ENCODE measurements at regions not wholly inside any gene's neighbourhood (a gene's known extent, or its start where the extent isn't known, plus 50 kb on each side); places are given as distances from the start of the nearest gene placed in this dataset.

DNA sequence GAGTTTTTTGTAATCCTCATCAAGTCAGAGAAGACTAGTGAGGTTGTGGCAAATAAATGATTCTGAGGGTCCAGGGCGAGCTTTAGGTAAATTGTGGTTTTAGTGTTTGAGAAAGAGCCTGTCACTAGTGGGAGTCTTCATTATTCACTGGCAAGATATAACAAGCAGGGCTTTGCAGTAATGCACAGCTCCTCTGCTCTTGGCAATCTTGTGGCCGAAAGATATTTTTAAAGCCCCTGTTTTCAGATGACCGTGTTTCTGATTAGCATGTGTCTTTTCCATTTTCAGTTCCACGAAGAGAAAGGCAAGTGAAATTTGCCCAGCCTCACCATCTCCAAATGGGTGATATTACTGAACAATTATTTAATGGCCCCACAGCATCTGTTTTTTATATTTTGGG, 154.0 kb upstream of the BCL6 start:
- H3K4me3 ChIP-seq (ENCODE audit: low read depth, low read length) = no peak overlapping the region
- no peak for DNase-seq (ENCODE audit: low read depth)
- TF ChIP-seq, protein P1, sequence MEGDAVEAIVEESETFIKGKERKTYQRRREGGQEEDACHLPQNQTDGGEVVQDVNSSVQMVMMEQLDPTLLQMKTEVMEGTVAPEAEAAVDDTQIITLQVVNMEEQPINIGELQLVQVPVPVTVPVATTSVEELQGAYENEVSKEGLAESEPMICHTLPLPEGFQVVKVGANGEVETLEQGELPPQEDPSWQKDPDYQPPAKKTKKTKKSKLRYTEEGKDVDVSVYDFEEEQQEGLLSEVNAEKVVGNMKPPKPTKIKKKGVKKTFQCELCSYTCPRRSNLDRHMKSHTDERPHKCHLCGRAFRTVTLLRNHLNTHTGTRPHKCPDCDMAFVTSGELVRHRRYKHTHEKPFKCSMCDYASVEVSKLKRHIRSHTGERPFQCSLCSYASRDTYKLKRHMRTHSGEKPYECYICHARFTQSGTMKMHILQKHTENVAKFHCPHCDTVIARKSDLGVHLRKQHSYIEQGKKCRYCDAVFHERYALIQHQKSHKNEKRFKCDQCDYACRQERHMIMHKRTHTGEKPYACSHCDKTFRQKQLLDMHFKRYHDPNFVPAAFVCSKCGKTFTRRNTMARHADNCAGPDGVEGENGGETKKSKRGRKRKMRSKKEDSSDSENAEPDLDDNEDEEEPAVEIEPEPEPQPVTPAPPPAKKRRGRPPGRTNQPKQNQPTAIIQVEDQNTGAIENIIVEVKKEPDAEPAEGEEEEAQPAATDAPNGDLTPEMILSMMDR (IDR thresholded peaks at IDR 0.05; ENCODE audit: insufficient read depth, low read depth, low read length) = no peak

- TF ChIP-seq, protein P1 (IDR thresholded peaks at IDR 0.05; ENCODE audit: insufficient read depth, low read depth, low read length) = no peak
- no peak for DNase-seq (ENCODE audit: low read depth)
- H3K4me3 ChIP-seq (ENCODE audit: low read depth, low read length) = no peak overlapping the region
These were observed 155.9 kb upstream of the BCL6 start for GRCh38 chr3:187900993-187901755.

- DNase-seq (ENCODE audit: low read depth) = no peak
- TF ChIP-seq, protein P1 (IDR thresholded peaks at IDR 0.05; ENCODE audit: insufficient read depth, low read depth, low read length) = no peak
These were observed 156.8 kb upstream of the BCL6 start for GRCh38 chr3:187902041-187902471.

GRCh38 chr3:187902936-187903335, 157.7 kb upstream of the BCL6 start:
- no peak for DNase-seq (ENCODE audit: low read depth)
- no peak overlapping the region for H3K4me3 ChIP-seq (ENCODE audit: low read depth, low read length)
- TF ChIP-seq, protein P1 (IDR thresholded peaks at IDR 0.05; ENCODE audit: insufficient read depth, low read depth, low read length) = no peak

More at GRCh38 chr3:187902041-187902471, 156.8 kb upstream of the BCL6 start:
- H3K4me3 ChIP-seq (ENCODE audit: low read depth, low read length) = no peak overlapping the region

GRCh38 chr3:187903697-187904096, 158.4 kb upstream of the BCL6 start:
- no peak for DNase-seq (ENCODE audit: low read depth)
- H3K4me3 ChIP-seq (ENCODE audit: low read depth, low read length) = no peak overlapping the region
- TF ChIP-seq, protein P1 (IDR thresholded peaks at IDR 0.05; ENCODE audit: insufficient read depth, low read depth, low read length) = no peak

DNA sequence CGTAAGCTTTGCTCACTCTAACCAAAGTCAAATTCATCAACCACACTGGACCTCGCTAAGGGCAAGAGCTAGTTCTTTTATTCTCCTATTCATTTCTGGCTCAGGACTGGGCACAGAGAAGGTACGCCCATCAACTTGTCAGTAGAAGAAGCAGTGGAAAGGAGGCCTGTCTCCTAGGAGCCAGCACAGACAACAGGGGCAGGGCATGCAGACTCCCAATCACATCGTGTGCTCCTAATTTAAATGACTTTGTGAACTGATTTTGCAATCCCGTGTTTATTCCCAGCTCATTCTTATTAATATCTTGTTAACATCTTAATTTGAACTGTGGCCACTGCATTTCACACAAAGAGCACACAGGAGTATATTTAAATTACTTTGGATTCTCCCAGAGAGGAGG, 161.1 kb upstream of the BCL6 start:
- TF ChIP-seq, protein P1 (IDR thresholded peaks at IDR 0.05; ENCODE audit: insufficient read depth, low read depth, low read length) = no peak
- H3K4me3 ChIP-seq (ENCODE audit: low read depth, low read length) = no peak overlapping the region
- no peak for DNase-seq (ENCODE audit: low read depth)

- DNase-seq (ENCODE audit: low read depth) = no peak
- H3K4me3 ChIP-seq (ENCODE audit: low read depth, low read length) = no peak overlapping the region
- TF ChIP-seq, protein P1 (IDR thresholded peaks at IDR 0.05; ENCODE audit: insufficient read depth, low read depth, low read length) = no peak
These were observed 161.7 kb upstream of the BCL6 start for GRCh38 chr3:187906920-187907319.

Data from fibroblast of villous mesenchyme (primary cell).